HT-29 (cell line): ENCODE measurements at regions not wholly inside any gene's neighbourhood (a gene's known extent, or its start where the extent isn't known, plus 50 kb on each side); places are given as distances from the start of the nearest gene placed in this dataset.
A peak's percentile ranks its signal among the peaks of the same experiment; 100 is the strongest.
"Not testable (repeated sequence)": the region's sequence is repeated elsewhere in the genome, so short reads cannot be mapped to it uniquely, and the experiment has no call there.

ENCODE experiments used
- DNase-seq: peaks from one replicate; pipeline ENCODE4 v3.0.0-alpha.2; 2015; ENCODE audit warnings: low spot score

GRCh38 chr1:30461640-30462039 lies 261.7 kb downstream of the MATN1 start:
- DNase-seq, result peak; percentile 20

GRCh38 chr1:30460661-30461060 lies 262.7 kb downstream of the MATN1 start:
- DNase-seq, result no peak

- not testable (repeated sequence) for DNase-seq
These were observed 264.5 kb downstream of the MATN1 start for GRCh38 chr1:30458730-30459485.

- no peak for DNase-seq
These were observed 270.5 kb downstream of the MATN1 start for GRCh38 chr1:30452925-30453324.

- no peak for DNase-seq
These were observed 271.2 kb downstream of the MATN1 start for GRCh38 chr1:30452170-30452569.

GRCh38 chr1:30451532-30452125 lies 271.8 kb downstream of the MATN1 start:
- DNase-seq, result no peak

- DNase-seq, result no peak
These were observed 272.6 kb downstream of the MATN1 start for GRCh38 chr1:30450818-30451233.

GRCh38 chr1:30450148-30450817 lies 273.1 kb downstream of the MATN1 start:
- no peak for DNase-seq

GRCh38 chr1:30449428-30450147 lies 273.8 kb downstream of the MATN1 start:
- DNase-seq, result no peak

- DNase-seq, result no peak
These were observed 274.4 kb downstream of the MATN1 start for GRCh38 chr1:30449003-30449402.

GRCh38 chr1:30447701-30448100 lies 275.7 kb downstream of the MATN1 start:
- DNase-seq, result no peak

GRCh38 chr1:30447080-30447479 lies 276.3 kb downstream of the MATN1 start:
- DNase-seq, result no peak

- DNase-seq, result no peak
These were observed 276.9 kb downstream of the MATN1 start for GRCh38 chr1:30446508-30446907.

GRCh38 chr1:30446095-30446494 lies 277.3 kb downstream of the MATN1 start:
- DNase-seq, result no peak

- DNase-seq, result no peak
These were observed 277.9 kb downstream of the MATN1 start for GRCh38 chr1:30445449-30445848.

- no peak for DNase-seq
These were observed 278.5 kb downstream of the MATN1 start for GRCh38 chr1:30444850-30445249.

- DNase-seq, result no peak
These were observed 279.0 kb downstream of the MATN1 start for GRCh38 chr1:30444401-30444800.

- DNase-seq, result not testable (repeated sequence)
These were observed 285.1 kb downstream of the MATN1 start for GRCh38 chr1:30438274-30438673.

GRCh38 chr1:30437059-30437576 lies 286.3 kb downstream of the MATN1 start:
- DNase-seq, result no peak

- DNase-seq, result no peak
These were observed 295.8 kb downstream of the MATN1 start for GRCh38 chr1:30427545-30427944.

- no peak for DNase-seq
These were observed 298.3 kb downstream of the MATN1 start for GRCh38 chr1:30425046-30425445.

- DNase-seq, result no peak
These were observed 299.8 kb downstream of the MATN1 start for GRCh38 chr1:30423570-30423969.
